Natural killer cell (primary cell): ENCODE measurements at regions not wholly inside any gene's neighbourhood (a gene's known extent, or its start where the extent isn't known, plus 50 kb on each side); places are given as distances from the start of the nearest gene placed in this dataset.

Experiments used
- ATAC-seq, 3 donors: fragments of 150-1000 bp in 2 of 3; fragments of 200-7000 bp in 1 of 3; cut with Tn5 transposase; 1 replicate in 1 of 3; 2 replicates in 2 of 3; pipeline ENCODE4 v1.10.0; 2021; ENCODE audit warnings: mild to moderate bottlenecking in 2 of 3, moderate library complexity in 2 of 3
- DNase-seq, 2 donors: peaks; one replicate each; pipeline versions ENCODE4 v3.0.0 to v3.0.0-alpha.2; 2013 to 2021; ENCODE audit warnings: mixed read lengths in 1 of 2
- H3K27ac ChIP-seq: one replicate; pipeline ENCODE4 v1.5.1; 2013; ENCODE audit warnings: mild to moderate bottlenecking, low read length
- H3K27me3 ChIP-seq: one replicate; pipeline ENCODE4 v1.6.1; 2013; ENCODE audit warnings: low read length; ENCODE audit not compliant: control insufficient read depth, insufficient read depth
- H3K36me3 ChIP-seq: one replicate; pipeline ENCODE4 v1.6.1; 2013; ENCODE audit warnings: low read length; ENCODE audit not compliant: control insufficient read depth, insufficient read depth
- H3K4me1 ChIP-seq: one replicate; pipeline ENCODE4 v1.6.1; 2013; ENCODE audit warnings: low read length; ENCODE audit not compliant: control insufficient read depth, insufficient read depth
- H3K4me3 ChIP-seq: one replicate; pipeline ENCODE4 v1.5.1; 2013; ENCODE audit warnings: low read length
- H3K9me3 ChIP-seq: one replicate; pipeline ENCODE4 v1.6.1; 2013; ENCODE audit warnings: low read length; ENCODE audit not compliant: control insufficient read depth, insufficient read depth
- H3K27ac Mint-ChIP-seq, 2 donors: one replicate each; pipeline ENCODE4 v1.8.0; 2022; ENCODE audit warnings: mild to moderate bottlenecking in 2 of 2, mixed read lengths in 2 of 2, moderate library complexity in 1 of 2
- H3K27me3 Mint-ChIP-seq, 2 donors: one replicate each; pipeline ENCODE4 v1.8.0; 2022; ENCODE audit warnings: low read depth in 2 of 2, mixed read lengths in 2 of 2
- H3K36me3 Mint-ChIP-seq: one replicate; pipeline ENCODE4 v1.8.0; 2022; ENCODE audit warnings: mixed read lengths
- H3K4me1 Mint-ChIP-seq, 2 donors: one replicate each; pipeline ENCODE4 v1.8.0; 2022; ENCODE audit warnings: mixed read lengths in 2 of 2
- H3K4me3 Mint-ChIP-seq: one replicate; pipeline ENCODE4 v1.8.0; 2022; ENCODE audit warnings: mild to moderate bottlenecking, moderate library complexity, mixed read lengths
- H3K9me3 Mint-ChIP-seq, 2 donors: one replicate each; pipeline ENCODE4 v1.8.0; 2022; ENCODE audit warnings: mixed read lengths in 2 of 2
- WGBS: methylation state at CpG from one replicate; pipeline ENCODE4 v1.1.7; 2013; ENCODE audit warnings: missing lambda C conversion rate; ENCODE audit not compliant: insufficient coverage; 5-methylcytosine and 5-hydroxymethylcytosine counted together
- intact Hi-C: fragments of 100-400 bp; cut with micrococcal nuclease; formaldehyde crosslinking; loops from one replicate; pipeline ENCODE4 v1.14.2; 2022
- TF ChIP-seq, protein P1 (sequence below): fragments of 200-600 bp; IDR thresholded peaks from one replicate; pipeline ENCODE4 v1.8.0; 2022; ENCODE audit warnings: antibody characterized with exemption

DNA sequence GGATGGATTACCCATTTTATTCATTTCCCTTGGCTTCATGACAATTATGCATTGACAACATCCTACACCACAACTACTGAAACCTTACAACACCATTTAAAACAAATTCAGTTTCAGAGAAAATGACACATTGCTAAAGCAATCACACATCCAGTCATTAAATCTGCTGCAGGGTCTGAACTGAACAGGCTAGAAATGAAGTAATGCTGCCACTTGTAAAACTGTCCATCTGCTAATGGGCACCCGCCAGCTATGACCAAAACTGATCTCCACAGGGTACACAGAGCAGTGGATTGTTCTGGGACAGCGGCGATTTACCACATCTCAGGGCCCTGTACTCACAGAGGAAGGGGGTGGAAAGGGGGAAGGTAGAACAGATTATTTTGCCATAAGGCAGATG is 172.9 kb upstream of the FBXL4 start:
- Histone ChIP-seq H3K27ac (no peak overlapping the region), H3K4me1 (no peaks in the 10 kb centered on the region), H3K36me3 (no peaks in the 10 kb centered on the region), H3K4me3 (no peak overlapping the region), H3K27me3 (no peaks in the 10 kb centered on the region), H3K9me3 (no peaks in the 10 kb centered on the region)
- H3K27ac Mint-ChIP-seq: no peak overlapping the region
- H3K36me3 Mint-ChIP-seq: no peaks in the 10 kb centered on the region
- H3K27me3 Mint-ChIP-seq: peaks cover 0 to 13% of the 10 kb centered on the region in 2 donors
- H3K4me1 Mint-ChIP-seq: no peaks in the 10 kb centered on the region
- TF ChIP-seq, protein P1, sequence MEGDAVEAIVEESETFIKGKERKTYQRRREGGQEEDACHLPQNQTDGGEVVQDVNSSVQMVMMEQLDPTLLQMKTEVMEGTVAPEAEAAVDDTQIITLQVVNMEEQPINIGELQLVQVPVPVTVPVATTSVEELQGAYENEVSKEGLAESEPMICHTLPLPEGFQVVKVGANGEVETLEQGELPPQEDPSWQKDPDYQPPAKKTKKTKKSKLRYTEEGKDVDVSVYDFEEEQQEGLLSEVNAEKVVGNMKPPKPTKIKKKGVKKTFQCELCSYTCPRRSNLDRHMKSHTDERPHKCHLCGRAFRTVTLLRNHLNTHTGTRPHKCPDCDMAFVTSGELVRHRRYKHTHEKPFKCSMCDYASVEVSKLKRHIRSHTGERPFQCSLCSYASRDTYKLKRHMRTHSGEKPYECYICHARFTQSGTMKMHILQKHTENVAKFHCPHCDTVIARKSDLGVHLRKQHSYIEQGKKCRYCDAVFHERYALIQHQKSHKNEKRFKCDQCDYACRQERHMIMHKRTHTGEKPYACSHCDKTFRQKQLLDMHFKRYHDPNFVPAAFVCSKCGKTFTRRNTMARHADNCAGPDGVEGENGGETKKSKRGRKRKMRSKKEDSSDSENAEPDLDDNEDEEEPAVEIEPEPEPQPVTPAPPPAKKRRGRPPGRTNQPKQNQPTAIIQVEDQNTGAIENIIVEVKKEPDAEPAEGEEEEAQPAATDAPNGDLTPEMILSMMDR: no peak
- H3K9me3 Mint-ChIP-seq: no peaks in the 10 kb centered on the region
- WGBS: 91% methylated on average over 1 of the region's 3 CpGs
- no peak overlapping the region for H3K4me3 Mint-ChIP-seq
- DNase-seq: no peak
- no peak for ATAC-seq
- intact Hi-C loops: no loop called here

DNA sequence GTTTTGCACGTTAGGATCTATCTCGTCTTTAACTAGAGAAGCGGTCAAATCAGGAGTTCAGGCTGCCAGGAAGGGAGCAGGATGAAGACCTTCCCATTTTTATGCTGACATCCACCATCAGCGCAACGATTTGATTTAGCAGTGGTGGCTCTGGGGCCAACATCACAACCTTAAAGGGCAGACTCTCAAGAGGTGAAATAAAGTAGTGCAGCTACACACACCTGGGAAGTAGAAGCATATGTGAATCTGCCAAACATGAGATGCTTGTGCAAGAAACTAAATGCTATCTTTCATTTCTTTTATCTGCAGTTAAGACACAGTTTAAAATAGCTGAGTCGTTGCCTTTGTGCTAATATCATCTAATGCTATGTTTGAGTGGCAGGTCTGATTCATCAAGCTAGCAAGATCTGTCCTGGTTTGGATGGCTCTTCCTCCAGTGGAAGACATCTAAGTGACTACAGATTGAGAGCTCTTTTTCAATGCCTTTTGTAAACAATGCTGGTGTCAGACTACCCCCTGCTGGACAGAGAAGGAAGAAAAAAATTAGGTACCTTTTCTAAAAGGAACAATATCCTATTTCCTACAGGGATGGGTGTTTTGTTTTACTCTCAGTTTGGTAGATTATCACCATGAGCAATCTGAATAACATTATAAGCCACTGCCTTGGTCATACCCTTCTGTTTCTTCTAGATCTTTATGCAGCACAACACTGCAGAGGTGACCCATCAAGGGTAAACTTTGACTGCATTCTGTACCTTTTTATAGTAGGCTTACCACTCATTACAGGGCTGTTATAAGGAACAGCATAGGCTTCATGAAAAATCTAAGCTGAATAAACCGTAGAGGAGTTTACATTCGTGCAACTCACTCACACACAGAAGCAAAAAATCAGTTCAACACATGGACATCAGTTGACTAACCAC is 171.6 kb upstream of the FBXL4 start:
- WGBS: 59% methylated on average over 8 of the region's 8 CpGs
- H3K27me3 Mint-ChIP-seq: peaks cover 0 to 13% of the 10 kb centered on the region in 2 donors
- ATAC-seq: no peak

DNA sequence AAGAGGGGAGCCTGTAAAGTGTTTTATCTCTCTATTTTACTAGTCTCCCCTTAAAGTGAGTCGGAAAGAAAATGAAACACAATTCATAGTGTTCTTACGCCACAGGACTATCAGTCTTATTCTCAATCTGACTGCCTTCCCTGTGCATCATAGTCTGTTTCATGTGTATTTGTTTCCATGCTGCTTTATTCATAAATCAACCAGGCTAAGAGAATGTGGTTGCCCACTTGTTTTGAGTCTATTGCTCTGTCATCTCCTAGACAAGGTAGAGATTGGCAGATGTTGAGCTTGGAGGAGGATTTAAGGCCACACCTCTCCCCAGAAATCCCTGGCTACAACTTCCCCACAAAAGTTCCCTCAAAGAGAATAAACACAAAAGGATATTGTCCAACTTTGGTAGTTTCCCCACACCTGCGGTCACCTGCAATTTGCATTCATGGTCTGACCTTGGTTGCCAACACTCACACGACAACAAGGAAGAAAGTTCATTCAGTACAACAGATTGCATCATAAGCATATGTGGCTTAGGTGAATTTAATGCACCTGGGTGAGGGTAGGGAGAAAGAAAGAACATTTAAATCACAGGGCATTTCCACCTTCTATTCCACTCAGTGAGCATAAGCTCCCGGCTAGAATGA is 167.1 kb upstream of the FBXL4 start:
- no peak overlapping the region for H3K27ac Mint-ChIP-seq
- ATAC-seq: no peak
- peaks cover 4 to 21% of the 10 kb centered on the region in 2 donors for H3K27me3 Mint-ChIP-seq
- H3K36me3 Mint-ChIP-seq: no peaks in the 10 kb centered on the region
- Histone ChIP-seq H3K36me3 (no peaks in the 10 kb centered on the region), H3K4me3 (no peak overlapping the region), H3K27me3 (no peaks in the 10 kb centered on the region), H3K27ac (no peak overlapping the region), H3K4me1 (no peaks in the 10 kb centered on the region), H3K9me3 (no peaks in the 10 kb centered on the region)
- DNase-seq: no peak
- no peak overlapping the region for H3K4me3 Mint-ChIP-seq
- WGBS: 86% methylated on average over 5 of the region's 5 CpGs
- H3K4me1 Mint-ChIP-seq: no peaks in the 10 kb centered on the region
- TF ChIP-seq, protein P1: no peak
- intact Hi-C loops: no loop called here
- no peaks in the 10 kb centered on the region for H3K9me3 Mint-ChIP-seq

More for the DNA sequence above, 171.6 kb upstream of the FBXL4 start:
- H3K27ac ChIP-seq: no peak overlapping the region
- no peaks in the 10 kb centered on the region for H3K9me3 Mint-ChIP-seq
- DNase-seq: peak in 1 of 2 donors; percentile 53
- no peaks in the 10 kb centered on the region for H3K36me3 ChIP-seq
- H3K4me1 ChIP-seq: no peaks in the 10 kb centered on the region
- intact Hi-C loops: no loop called here
- TF ChIP-seq, protein P1: peak; percentile 56
- no peaks in the 10 kb centered on the region for H3K27me3 ChIP-seq
- no peaks in the 10 kb centered on the region for H3K36me3 Mint-ChIP-seq
- H3K4me3 Mint-ChIP-seq: no peak overlapping the region
- H3K9me3 ChIP-seq: no peaks in the 10 kb centered on the region
- no peaks in the 10 kb centered on the region for H3K4me1 Mint-ChIP-seq
- no peak overlapping the region for H3K27ac Mint-ChIP-seq
- H3K4me3 ChIP-seq: no peak overlapping the region
